IPS-NIHi7 (cell line): ENCODE measurements at regions not wholly inside any gene's neighbourhood (a gene's known extent, or its start where the extent isn't known, plus 50 kb on each side); places are given as distances from the start of the nearest gene placed in this dataset.

Experiments used
- DNase-seq: peaks from one replicate; pipeline ENCODE4 v3.0.0; 2012; ENCODE audit warnings: mixed read lengths; ENCODE audit errors: extremely low spot score

- DNase-seq, result no peak
Measured at GRCh38 chr16:35732046-35732810, 2272.8 kb downstream of the TP53TG3F start.

GRCh38 chr16:35733278-35733965 is 2274.0 kb downstream of the TP53TG3F start:
- no peak for DNase-seq

- no peak for DNase-seq
Measured at GRCh38 chr16:35733971-35734702, 2274.7 kb downstream of the TP53TG3F start.

GRCh38 chr16:35734728-35735402 is 2275.5 kb downstream of the TP53TG3F start:
- DNase-seq, result no peak

- no peak for DNase-seq
Measured at GRCh38 chr16:35735403-35736251, 2276.2 kb downstream of the TP53TG3F start.

GRCh38 chr16:35736546-35736945 is 2277.1 kb downstream of the TP53TG3F start:
- no peak for DNase-seq

- no peak for DNase-seq
Measured at GRCh38 chr16:35737076-35737475, 2277.7 kb downstream of the TP53TG3F start.

GRCh38 chr16:35741546-35741945 is 2282.1 kb downstream of the TP53TG3F start:
- no peak for DNase-seq

- no peak for DNase-seq
Measured at GRCh38 chr16:35743101-35743692, 2283.8 kb downstream of the TP53TG3F start.

GRCh38 chr16:35744084-35744483 is 2284.7 kb downstream of the TP53TG3F start:
- DNase-seq, result no peak

GRCh38 chr16:35744726-35745125 is 2285.3 kb downstream of the TP53TG3F start:
- no peak for DNase-seq

GRCh38 chr16:35745191-35745590 is 2285.8 kb downstream of the TP53TG3F start:
- no peak for DNase-seq

GRCh38 chr16:35745821-35746248 is 2286.4 kb downstream of the TP53TG3F start:
- DNase-seq, result no peak

- no peak for DNase-seq
Measured at GRCh38 chr16:35746281-35746962, 2287.0 kb downstream of the TP53TG3F start.

- no peak for DNase-seq
Measured at GRCh38 chr16:35746963-35747657, 2287.7 kb downstream of the TP53TG3F start.

GRCh38 chr16:35747658-35748455 is 2288.4 kb downstream of the TP53TG3F start:
- DNase-seq, result no peak

- DNase-seq, result no peak
Measured at GRCh38 chr16:35748621-35749252, 2289.3 kb downstream of the TP53TG3F start.
